ENCODE measurements at regions not wholly inside any gene's neighbourhood (a gene's known extent, or its start where the extent isn't known, plus 50 kb on each side); places are given as distances from the start of the nearest gene placed in this dataset.

DNA sequence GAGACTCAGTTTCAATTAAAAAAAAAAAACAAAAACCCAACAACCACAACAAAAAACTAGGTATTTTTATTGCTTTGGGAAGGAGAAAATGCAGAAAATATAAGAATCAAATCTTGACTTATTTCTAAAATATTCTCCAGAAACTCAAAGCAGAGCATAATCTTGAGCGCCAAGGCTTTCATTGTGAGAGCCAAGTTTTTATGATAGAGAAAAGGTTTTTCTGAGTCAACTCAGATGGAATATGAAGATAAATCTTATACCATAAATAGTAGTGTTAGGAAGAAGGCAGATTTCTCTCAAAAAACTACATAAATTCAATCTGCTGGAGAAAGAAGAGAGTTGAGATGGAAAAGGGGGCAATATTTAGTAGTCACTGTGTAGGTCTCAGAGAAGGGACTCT, 121.2 kb upstream of the OSR1 start:
- no peak for DNase-seq

DNA sequence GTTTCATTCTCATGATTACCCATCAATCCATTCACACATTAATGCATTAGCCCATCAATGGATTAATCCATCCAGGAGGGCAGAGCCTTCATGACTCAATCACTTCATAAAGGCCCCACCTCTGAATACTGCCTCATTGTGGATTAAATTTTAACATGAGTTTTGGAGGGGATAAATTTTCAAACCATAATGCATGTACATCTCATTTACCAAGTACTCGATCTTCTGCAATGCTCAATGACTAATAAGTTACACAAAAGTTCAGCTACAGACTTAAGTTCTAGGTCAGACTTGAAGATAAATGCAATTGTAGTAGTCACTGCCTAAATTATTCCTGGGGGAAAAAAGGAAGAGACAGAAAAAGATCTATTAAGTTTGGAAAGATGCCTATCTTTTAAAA, 120.0 kb upstream of the OSR1 start:
- DNase-seq = no peak

DNA sequence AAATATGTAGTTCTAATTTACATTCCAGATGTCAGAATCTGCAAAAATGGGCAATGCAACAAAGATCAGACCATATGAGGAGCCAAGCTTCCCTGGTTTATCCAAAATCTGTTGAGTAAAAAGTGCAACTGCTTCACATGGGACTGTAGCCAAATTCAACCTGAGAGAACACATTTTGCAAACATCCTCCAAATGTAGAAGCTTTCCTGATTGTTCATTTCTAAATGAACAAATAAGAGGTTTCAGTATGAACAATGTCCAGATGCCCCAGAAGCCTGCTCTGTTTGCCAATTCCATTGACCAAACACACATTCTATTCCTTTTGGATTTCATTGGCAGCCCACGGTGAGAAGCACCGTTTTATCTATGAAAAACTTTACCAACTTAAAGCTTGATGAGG, 117.9 kb upstream of the OSR1 start:
- no peak for DNase-seq

DNA sequence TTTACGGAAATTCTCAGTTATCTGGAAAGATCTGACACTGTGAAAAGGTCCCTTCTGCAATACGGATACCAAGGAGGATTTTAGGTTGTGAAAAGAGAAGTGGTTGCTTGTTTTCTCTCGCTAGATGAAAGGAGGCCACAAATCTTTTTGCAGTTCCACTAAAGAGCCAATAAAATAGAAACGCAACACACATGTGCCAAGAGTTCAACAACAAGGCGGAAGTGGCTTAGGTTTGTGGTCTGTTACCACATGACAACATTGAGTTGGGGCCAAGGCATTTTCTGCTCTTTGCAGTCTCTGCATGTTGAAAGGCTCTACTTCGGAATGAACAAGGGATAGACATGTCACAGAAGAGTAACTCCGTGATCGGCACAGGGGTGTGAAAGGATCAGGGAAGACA, 115.7 kb upstream of the OSR1 start:
- DNase-seq = no peak

DNA sequence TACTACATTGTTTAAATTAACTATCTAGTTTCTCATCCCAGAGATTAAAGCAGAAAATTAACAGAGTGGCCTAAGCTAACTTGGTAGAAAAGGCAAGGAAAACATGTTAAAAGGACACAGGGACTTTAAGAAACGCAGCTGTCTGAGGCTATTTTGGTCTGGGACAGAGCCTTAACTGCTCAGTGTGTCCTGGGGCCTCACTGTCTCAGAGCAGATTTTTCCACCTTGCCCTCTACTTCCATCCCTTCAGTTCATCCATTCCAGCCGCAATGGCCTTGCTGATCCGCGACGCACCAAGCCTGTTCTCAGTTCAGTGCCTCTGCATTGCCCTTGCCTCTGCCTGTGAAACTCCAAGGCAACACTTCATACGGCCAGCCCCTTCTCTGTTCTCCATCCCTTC, 114.9 kb upstream of the OSR1 start:
- no peak for DNase-seq

DNA sequence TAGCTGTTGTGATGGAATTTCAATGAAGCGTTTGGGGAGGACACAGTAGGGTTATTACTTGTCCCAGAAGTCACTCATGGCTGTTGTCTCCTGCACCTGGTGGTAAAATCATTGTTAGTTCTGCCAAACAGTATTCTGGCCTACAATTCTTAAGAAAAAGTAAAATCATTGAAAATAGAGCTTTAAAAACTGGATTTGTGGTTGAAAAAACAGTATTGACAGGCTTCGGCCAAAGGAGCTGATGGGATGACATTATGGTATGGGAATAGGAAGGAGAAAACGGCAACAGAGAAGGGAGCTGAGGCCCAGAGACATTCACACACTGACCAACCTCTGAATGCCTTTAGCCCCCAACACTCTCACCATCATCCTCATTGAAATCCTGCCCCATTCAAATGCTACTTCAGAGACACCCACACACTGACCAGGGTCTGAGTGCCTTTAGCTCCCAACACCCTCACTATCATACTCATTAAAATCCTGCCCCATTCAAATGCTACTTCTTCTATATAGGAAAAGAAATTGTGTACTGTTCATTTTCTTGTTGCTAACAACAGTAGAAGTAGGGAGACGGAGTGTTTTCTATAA, 114.1 kb upstream of the OSR1 start:
- DNase-seq = no peak

DNA sequence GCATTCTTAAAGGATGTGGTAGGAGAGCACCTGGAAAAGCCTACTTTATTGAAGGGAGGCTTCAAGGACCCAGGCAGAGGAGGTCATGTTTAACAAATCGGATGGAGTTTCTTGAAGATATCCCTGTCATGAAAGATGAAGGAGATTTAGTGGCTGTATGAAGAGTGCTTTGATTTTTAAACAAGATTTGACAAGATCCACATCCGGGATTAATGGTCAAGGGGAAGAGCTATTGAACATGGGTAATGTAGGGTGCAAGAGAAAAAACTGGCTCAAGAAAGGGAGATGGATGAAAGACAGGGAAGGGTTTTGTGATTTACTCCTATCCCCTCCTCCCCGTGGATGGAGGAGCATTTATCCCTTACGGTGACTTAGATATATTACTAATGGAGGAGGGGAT, 113.1 kb upstream of the OSR1 start:
- no peak for DNase-seq

DNA sequence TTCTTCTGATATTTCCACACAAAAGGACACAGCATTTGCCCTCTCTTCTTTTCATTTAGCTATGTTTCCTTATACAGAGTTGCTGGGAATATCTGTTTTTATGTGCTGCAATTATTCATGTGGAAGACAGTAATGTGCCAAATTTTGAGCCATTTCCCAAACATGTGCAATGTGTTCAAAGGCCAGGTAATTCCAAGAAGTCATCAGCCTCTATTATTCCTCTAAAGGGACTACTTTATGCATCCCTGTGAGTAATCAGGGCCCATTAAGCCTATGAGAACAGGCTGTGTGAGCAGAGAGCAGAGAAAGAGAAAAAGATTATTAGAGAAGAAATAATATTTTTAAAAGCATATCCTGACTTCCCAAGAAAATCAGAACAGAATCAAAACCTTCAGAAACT, 107.6 kb upstream of the OSR1 start:
- no peak for DNase-seq

DNA sequence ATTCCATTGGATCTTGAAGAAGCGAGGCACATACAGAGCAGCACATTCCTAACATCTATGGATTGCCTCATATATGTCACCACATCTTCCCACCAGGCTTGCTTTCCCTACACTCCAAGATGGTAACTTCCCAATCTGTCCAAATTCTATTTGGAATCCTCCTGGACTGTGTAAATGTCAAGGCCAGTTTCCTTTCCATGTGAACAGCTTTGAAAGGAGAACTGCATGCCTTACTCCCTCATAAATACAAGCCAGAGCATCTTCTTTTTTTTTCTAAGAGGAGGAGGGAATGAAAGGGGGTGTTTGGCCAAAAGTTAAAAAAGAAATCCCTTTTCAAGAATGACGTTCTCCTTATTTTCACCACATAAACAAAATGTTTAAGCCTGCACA, 103.8 kb upstream of the OSR1 start:
- no peak for DNase-seq

DNA sequence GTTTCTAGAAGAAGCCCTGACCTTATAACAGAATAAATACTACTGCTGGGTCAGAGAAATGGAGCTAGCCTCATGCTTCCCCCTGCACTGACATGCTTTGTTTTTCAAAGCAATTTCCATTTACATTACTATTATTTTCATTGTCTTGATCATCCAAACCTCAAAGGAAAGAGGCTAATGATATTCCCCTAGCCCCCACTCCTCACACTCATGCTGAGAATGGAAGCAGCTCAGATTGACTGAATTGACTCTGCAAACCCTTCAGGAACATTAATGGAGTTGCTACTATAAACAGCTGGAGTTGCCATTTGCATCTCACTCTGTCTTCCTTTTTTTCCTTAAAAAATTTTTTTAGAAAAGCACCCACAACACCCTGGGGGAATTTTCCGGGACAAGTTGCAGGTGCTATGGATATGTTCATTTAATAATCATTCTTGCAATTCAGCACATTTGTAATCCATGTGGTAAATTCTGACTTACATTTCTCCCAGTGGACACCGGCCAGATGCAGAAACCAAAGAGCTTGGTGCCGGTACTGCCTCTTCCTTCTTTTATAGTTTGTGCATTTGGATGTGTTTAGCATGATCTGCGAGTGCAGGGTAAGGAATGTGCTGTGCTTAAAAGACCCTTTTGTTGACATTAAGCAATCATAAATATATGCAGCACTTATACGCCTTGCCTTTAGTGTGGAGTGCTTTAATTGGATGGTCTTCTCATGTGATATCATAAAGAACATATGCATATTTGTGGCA, 103.3 kb upstream of the OSR1 start:
- DNase-seq = no peak

DNA sequence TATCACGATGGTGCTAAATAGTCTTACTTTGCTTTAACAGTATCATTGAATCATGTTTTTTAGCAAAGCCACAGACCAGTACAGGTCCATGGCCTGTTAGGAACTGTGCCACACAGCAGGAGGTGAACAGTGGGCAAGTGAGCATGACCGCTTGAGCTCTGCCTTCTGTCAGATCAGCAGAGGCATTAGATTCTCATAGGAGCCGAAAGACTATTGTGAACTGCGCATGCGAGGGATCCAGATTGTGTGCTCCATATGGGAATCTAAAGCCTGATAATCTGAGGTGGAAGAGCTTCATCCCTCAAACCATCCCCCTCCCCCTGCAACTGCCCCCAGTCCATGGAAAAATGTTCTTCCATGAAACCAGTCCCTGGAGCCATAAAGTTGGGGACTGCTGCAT, 102.3 kb upstream of the OSR1 start:
- DNase-seq = no peak

DNA sequence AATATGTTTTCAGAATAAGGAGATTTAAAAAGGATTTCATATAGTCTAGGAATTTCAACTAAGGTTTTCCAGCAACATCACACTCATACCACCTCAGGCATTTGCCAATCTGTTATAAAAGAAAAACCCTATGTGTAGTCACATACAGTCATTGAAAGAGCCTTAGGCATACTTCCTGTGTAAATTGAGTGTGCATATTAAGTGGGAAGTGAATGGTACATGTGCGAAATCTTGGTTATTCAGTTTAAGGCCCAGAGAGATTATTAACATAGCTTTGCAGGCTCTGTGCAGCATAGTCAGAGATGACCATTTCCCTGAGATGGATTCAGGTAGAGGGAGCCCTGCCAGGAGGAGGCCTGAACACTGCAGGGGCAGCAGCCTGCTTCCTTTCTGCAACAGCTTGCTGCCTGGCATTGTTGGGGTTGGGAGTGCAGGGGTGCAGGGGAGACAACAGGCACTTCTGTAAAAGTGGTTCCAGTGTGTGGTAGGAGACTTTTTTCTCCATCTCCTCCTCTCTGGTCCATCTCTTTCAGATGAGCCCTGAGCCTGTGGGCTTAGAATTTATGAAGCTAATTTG, 100.1 kb upstream of the OSR1 start:
- DNase-seq = no peak

DNA sequence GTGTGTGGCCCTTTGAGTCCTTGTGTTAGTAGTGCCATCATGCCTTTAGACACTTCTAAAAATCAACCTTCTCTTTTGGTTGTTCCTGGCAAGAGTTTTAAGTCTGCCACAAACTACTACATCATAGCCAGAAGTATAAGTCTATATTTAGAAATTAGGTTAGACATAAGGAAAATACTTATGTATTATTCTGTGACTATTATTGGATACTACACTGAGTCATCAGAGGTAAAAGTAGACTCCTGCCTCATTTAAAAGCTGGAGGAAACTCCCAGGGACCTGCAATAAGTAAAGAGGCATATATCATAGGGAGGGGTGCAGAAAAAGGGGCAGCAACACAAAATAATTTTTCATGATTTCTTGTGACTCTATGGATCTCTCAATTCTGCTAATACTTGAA, 99.4 kb upstream of the OSR1 start:
- no peak for DNase-seq

DNA sequence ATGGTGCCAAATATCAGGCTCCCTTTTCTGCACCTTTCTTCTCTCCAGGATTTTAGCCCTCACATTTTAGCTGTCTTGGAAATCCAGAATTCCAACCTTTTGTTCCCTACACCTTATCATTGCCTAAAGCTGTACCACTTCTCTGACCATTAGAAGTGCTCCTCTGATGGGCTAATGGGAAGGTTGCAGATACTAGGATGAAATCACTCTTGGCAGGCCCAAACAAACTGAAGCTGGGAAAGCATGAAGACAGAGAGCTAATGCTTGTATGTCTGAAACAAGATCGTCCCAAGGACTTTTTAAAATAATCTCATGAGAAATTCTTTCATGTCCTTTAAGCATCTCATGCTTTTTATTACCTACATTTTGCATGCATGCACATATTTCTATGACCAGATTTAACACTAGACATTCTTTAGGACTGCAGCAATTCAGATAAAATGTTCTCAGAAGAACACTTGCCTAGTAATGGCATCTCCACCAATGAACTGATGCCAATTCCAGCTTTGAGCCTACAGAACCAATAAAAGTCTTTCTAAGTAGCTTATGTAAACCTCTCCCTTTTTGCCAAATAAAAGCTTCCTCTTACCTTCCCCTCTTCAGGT, 98.4 kb upstream of the OSR1 start:
- no peak for DNase-seq

DNA sequence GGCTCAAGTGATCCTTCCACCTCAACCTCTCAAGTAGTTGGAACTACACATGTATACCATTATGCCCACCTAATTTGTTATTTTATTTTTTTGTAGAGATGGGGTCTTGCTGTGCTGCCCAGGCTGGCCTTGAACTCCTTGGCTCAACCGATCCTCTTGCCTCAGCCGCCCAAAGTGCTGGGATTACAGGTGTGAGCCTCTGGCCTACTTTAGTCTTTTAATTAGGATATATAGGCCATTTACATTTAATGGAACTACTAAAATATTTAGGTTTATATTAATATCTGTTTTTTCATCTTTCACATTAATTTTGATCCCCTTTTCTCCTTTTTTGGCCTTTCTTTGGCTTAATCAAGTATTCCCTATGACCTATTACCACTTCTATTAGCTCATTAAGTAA, 95.7 kb upstream of the OSR1 start:
- DNase-seq = no peak

DNA sequence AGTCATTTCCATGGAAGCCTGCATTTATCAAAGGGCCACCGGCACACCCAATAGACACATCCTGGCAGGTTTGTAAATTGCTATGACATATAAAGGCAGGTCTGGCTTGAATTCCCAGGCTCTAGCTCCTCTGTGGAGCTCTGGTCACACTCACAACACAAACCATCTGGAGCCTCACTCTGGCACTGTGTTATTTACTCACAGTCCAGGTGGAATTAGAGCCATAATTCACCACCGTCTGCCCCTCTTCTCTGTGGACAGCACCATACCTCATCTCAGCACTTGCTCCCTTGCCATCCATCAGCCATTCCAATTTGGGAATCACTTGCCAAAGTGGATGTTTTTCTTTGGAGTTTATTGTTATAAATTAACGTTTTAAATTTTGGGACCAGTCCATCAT, 84.3 kb upstream of the OSR1 start:
- no peak for DNase-seq

DNA sequence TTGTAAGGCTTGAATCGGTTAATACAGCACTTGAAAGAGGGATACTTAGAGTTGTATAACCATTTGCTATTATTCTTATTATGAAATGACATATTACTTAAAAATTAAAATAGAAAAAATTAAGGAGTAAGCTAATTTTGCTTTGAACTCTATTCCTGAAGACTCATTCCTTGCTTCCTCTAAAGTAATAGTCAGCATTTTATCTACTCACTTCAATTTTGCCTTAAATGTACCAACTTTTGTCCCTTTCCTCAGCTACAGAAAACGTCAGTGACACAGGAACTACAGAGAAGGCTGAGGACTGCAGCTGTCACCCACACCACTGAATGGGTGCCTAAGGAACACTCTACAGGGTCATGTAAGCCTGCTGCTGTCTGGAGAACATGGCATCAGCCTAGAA, 80.7 kb upstream of the OSR1 start:
- no peak for DNase-seq

DNA sequence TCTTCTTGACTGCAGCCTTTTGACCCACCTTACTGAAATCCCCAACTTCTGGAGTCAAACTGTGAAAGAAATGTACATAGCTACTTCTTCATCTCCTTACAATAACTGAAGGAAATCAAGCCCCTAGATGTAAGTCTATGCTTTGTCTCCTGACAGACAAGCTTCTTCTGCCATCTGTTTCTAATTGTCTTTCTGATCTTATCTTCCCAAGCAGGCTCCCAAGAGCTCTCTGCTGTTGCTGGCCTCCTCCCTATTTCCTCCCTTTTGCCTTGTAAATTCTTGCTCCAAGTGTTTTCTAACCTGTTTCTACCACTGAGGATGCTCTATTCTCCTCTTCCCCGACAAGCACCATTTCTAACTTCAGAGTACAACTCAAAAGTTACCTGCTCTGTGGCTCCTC, 77.4 kb upstream of the OSR1 start:
- no peak for DNase-seq

DNA sequence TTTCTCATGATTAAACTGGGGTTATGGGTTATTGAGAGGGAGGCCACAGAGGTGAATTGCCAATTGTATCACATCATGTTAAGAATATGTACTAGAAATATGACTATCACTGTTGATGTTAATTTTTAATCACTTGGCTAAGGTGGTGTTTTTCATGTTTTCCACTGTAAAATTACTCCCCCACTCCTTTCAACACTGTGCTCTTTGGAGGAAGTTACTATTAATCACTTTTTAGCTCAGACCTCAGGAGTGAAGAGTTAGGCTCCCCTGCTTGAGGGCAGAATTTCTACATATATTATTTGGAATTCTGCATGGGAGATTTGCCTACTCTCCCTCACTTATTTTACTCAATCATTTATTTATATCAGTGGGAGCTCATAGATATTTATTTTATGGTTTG, 76.0 kb upstream of the OSR1 start:
- no peak for DNase-seq

DNA sequence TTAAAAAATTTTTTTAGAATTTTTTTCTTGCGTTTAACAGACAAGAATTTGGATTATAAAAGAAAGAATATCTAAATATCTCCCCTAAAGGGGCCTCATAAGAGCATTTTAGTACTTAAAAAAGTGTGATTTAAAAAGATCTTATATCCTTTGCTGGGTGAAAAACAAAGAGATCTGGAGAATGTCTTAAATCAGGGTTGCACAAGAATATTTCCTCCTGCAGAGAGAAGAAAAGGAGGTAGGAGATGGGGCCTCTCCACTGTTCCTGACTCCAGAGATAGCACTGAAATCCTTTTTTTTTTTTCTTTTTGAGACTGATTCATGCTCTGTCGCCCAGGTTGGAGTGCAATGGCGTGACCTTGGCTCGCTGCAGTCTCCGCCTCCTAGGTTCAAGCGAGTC, 68.5 kb upstream of the OSR1 start:
- DNase-seq = no peak

DNA sequence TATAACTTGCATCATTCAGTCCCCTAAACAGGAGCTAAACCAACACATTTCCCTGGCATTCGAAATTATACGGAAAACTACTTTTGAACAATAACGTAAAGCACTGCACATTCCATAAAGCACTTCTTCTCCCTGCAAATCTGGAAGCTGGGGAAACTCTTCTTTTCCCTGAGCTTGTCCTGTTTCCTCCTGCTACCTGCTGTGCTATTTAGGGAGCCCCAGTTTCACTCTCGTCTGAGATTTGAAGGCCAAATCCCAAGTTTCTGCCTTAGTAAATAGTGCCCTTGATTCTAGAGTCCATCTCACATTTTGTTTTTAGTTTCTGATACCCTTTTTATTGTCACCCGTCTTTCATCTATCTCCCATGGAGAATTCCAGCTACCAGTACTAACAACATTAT, 67.7 kb upstream of the OSR1 start:
- DNase-seq = no peak

DNA sequence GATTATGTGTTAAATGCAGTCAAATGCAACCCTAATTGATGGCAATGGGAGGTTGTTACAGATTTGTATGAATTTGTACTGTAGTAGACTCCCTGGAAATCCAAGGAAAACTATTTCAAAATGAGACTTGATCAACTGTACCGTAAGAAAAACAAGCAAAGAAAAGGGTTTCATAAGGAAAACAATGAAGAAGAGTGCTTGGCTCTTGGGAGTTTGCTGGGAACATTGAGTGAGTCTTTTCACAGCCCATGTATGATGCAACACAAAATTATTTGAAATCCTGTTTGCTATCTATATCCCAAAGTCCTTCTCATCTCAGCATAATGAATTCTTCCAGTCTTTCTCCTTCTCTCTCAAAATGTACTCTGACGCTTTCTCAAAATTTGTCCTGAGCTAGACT, 67.0 kb upstream of the OSR1 start:
- DNase-seq = no peak

DNA sequence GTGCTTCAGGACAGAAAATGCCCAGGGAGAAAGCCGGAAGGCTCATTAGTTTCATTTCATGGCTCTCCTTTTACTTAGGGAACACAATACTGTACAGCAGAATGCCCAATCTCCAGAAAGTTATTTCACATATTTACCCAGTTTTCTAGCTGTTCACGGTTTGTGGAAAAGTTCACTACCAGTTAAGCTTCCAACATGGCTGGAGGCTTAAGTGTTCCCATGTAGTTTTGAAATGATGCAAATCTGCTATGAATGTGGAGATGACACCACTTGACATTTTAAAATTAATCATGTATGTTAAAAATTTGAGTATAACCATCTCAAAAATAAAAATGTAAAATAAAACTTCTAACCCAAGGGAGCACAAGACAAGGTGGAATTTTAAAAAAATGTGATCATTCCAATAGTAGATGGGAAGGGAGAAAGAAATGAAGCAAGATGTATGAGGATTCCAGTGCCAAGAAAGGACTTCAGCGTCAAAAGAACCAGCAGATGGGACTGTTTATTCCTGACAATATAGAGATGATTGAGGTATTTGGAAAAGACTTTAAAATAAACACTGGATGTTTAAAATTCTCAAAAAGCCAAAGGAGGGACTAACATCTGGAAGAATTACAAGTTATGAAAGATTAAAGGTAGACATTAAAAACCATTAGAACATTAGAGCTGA, 60.9 kb upstream of the OSR1 start:
- DNase-seq = no peak
